ENCODE measurements at regions not wholly inside any gene's neighbourhood (a gene's known extent, or its start where the extent isn't known, plus 50 kb on each side); places are given as distances from the start of the nearest gene placed in this dataset.

- TF ChIP-seq CTCF (conservative IDR thresholded peaks at IDR 0.05): no peak
- no peak for TF ChIP-seq ZFX (IDR thresholded peaks at IDR 0.05)
Observed at GRCh38 chr4:137909529-137910309, 332.4 kb downstream of the SLC7A11 start.
